Glomerular visceral epithelial cell (primary cell): ENCODE measurements at regions not wholly inside any gene's neighbourhood (a gene's known extent, or its start where the extent isn't known, plus 50 kb on each side); places are given as distances from the start of the nearest gene placed in this dataset.
A peak's percentile ranks its signal among the peaks of the same experiment; 100 is the strongest.

ENCODE experiments used
- DNase-seq: peaks from one replicate; pipeline ENCODE4 v3.0.0-alpha.2; 2016; ENCODE audit errors: extremely low spot score

DNA sequence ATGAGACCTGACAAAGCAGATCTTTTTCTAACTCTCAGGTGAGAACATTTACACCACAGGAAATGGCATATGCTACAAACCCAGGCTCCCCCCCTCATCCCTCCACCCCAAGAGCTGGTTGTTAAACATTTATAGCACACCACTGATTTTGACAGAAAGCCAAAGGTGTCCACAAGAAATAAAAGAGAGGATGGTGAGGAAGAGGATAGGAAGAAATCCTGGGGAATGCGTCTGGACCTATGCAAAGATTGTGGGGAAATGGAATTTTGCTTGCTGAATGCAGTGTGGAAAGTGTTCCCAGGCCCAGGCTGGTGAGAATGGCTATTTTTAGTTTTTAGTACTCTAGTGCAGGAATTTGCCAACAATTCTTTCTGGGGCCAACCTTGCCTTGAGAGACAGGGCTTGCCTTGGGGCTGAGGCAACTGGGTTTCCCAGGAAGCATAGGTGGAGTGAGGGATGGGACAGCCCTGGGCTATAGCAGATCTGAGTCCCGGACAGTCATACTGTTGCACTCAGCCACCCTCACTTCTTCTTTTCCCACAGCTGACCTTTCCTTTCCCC is 163.9 kb downstream of the ADAMTS15 start:
- DNase-seq = peak; percentile 81

DNA sequence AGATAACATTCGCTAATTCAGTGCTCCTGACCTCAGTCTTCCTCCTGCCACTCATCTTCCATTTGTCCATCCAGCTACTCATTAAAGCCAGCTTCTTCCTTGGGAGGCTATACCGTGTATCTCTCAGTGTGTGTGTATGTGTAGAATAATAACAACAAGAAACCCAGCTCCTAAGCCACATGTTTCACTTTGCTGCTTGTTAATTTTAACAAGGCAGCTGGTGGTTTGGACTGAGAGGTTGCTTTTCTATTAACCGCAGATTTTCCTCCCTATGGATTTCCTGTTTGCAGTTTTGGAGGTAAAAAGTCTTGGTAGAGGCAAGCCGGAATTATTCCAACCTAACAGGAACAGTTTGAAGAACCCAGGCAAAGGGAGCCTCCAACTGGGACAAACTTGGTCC is 165.0 kb downstream of the ADAMTS15 start:
- no peak for DNase-seq

- no peak for DNase-seq
Measured at GRCh38 chr11:130614591-130614990, 166.1 kb downstream of the ADAMTS15 start.

DNA sequence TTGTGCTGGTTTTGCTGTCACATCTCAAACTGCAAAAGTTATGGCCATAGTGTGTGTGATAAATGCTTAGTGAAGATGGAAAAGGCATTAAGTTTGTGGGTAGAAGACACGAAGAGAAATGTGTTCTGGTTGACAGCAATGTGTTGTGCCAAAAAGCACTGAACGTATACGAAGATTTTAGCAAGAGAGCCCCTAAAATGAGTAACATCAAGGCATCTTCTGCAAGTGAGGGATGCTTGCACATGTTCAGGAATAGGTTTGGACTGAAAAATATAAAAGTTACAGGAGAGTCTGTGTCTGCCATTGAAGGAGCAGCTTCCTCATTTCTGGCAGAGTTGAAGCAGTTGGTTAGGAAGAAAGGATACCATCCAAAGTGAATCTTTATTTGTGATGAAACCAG is 167.1 kb downstream of the ADAMTS15 start:
- DNase-seq = no peak

- no peak for DNase-seq
Measured at GRCh38 chr11:130616573-130616972, 168.1 kb downstream of the ADAMTS15 start.

- no peak for DNase-seq
Measured at GRCh38 chr11:130617001-130617400, 168.6 kb downstream of the ADAMTS15 start.

DNA sequence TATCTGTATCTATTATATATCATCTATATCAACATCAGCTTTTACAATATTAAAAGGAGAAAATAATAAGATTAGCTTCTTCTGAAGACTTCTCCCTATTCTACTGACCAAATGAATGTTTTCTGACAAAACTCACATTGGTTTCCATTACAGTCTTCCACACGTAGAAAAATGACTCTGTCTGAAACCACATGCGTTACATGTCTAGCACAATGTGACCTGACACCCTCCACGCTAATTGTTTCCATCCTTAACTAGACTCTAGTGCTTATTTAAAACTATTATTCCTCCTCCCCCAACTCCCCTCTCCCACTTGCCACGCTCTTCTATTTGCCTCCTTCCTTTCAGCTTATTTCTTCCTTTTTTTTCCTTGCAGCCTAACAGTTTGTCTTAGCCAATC is 172.1 kb downstream of the ADAMTS15 start:
- no peak for DNase-seq

GRCh38 chr11:130622141-130622542 is 173.7 kb downstream of the ADAMTS15 start:
- DNase-seq = no peak

GRCh38 chr11:130623670-130624668 is 175.5 kb downstream of the ADAMTS15 start:
- DNase-seq = no peak

DNA sequence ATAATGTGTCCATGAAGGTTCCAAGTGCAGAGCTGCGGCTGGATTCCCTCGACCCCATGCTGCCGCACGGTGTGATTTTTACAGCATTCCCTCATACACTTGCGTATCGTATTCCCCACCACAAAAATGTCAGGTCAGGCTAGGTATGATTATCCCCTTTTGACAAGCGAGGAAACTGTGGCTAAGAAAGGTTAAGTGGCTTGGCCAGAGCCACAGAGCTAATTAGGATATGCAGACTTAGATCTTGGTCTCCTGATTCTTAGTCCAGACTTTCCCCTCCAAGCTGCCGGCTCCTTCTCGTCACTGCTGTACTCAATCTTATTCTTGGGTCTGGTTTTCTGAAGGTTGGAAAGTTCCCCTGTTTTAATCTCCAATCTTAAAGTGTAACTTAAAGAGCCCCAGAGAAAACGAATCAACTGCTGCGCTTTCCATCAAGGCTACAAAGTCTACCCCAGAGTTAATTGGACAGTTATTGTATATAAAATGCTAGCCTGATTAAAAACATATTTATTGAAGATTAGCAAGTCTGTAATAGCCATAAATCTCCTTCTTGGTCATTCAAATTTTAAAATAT is 176.6 kb downstream of the ADAMTS15 start:
- no peak for DNase-seq

- DNase-seq = no peak
Measured at GRCh38 chr11:130625578-130626306, 177.3 kb downstream of the ADAMTS15 start.

GRCh38 chr11:130629039-130629438 is 180.6 kb downstream of the ADAMTS15 start:
- DNase-seq = peak; percentile 55

GRCh38 chr11:130631119-130631518 is 182.7 kb downstream of the ADAMTS15 start:
- peak; percentile 81 for DNase-seq

DNA sequence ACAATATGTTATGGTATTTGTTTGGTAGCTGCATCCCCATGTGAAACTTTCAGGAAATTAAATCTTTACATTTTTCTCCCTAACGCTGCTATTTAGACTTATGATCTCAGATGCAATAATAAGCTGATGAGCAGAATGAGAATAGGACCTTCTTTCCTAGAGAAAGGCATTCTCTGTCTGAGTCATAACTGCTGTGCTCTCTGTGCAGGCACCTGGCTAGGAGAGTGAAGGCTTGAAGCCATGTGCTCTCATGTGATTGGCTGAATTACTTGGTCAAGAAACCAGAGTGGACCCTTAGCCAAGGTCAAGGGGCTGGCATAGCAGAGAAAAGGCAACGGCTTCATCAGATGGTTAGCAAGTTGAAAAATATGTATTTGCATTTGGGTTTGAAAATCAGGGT is 185.0 kb downstream of the ADAMTS15 start:
- no peak for DNase-seq

- DNase-seq = no peak
Measured at GRCh38 chr11:130634186-130634585, 185.7 kb downstream of the ADAMTS15 start.

GRCh38 chr11:130634961-130635473 is 186.6 kb downstream of the ADAMTS15 start:
- peak; percentile 43 for DNase-seq

DNA sequence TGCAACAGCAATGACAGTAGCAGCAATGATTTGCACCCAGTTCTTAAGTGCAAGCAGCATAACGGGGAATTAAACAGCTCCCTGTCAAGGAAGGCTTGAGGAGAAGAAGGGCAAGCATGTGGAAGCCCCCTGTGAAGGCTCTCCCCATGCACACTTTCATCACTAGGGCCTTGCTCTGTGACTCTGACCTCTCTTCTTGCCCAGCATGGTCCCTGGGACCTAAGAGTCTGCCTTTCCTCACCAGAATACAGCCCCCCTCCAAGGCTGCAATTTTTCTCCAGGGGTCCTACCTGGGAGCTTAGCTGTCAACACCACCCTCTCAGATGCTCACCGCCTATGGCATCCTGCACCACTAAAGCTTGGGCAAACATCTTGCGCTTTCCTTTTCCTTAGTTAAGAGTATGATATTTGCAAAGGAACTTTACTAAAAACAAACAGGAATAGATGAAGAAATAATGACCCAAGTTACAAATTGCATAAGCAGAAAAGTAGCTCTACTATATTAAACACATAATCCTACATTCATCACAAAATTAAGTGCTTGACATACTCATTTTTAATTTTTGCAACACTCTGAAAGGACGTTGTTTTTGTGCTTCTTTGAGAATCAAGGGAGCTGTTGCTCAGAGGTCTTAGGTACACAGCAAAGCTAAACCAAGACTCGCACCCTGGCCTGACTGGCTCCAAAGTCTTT is 187.6 kb downstream of the ADAMTS15 start:
- DNase-seq = no peak

- DNase-seq = peak; percentile 86
Measured at GRCh38 chr11:130636722-130637464, 188.4 kb downstream of the ADAMTS15 start.

GRCh38 chr11:130637566-130637965 is 189.1 kb downstream of the ADAMTS15 start:
- no peak for DNase-seq

DNA sequence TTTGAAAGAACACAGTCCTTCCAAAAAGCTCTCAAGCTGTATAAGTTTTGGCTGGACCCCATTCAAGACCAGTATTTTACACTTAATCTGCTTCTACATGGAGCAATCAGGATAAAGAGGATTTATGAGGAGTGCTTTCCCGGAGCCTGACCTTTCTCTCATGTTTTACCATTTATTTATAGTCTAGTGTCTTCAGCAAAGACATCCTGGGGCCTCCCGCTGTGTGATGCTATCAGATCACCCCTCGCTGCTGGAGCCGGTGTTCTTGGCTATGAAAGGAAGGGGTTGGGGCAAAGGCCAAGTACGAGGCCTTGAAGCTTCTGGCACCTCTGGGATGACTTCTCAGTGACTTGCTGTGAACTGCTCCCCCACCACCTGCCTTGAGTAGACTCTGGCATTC is 189.6 kb downstream of the ADAMTS15 start:
- DNase-seq = no peak

DNA sequence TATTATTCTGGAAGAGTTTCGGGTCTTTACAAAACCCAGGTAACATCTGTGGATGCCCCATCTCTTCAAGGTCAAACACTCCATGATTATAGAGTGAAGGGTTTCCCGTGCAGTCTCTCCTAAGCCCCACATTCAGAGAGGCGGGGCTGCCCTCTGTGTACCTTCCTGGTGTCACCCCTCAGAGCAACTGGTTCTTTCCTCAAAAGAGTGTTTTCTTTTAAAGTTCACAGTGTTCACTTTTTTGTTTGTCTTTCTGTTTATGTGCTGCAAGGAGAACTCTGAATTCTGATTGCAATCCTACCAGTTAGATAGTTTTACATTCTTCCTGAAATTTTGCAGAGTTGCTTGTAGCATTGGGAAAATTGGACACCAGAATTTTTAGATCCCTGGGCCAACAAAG is 190.2 kb downstream of the ADAMTS15 start:
- DNase-seq = no peak
